ENCODE measurements at regions not wholly inside any gene's neighbourhood (a gene's known extent, or its start where the extent isn't known, plus 50 kb on each side); places are given as distances from the start of the nearest gene placed in this dataset.

DNA sequence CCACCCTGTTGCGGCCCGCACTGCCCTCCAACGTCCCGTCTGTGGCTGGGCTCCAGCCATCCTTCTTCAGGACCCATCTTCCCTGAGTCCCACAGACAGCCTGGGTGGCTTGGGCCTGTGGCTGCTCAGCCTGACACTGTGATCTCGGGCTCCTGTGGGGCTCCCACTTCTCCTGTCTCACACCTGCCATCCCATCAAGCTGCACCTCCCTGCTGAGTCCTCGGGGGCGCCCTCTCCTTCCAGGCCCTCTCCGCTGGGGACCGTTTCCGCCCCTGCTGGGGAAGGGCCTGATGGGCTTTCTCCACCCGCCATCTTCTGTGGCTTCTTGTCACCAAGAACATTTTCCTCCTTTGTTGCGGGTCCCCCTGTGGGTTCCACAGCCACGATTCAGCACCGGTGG, 173.8 kb upstream of the PPP2R2D start:
- Histone ChIP-seq H3K18ac (ENCODE audit: low read depth in 1 of 2, low read length in 2 of 2) (no peak overlapping the region), H2AK5ac (ENCODE audit: low read length, severe bottlenecking) (no peak overlapping the region), H3K9ac (ENCODE audit: low read length) (no peak overlapping the region), H2BK120ac (ENCODE audit: low read depth, low read length) (no peak overlapping the region), H4K91ac (ENCODE audit: low read length) (no peak overlapping the region), H3K36me3 (ENCODE audit: control insufficient read depth in 1 of 2, insufficient read depth in 2 of 2, low read depth in 1 of 2, low read length in 2 of 2) (no peaks in the 10 kb centered on the region), H2BK5ac (ENCODE audit: low read depth, low read length, poor library complexity, severe bottlenecking) (no peak overlapping the region), H2BK15ac (ENCODE audit: low read depth, poor library complexity, severe bottlenecking) (no peak overlapping the region), H3K27ac (ENCODE audit: low read length, poor library complexity, severe bottlenecking) (no peak overlapping the region), H3K4me1 (ENCODE audit: control insufficient read depth, insufficient read depth, low read depth, low read length) (peaks cover 5% of the 10 kb centered on the region), H4K8ac (ENCODE audit: low read length) (no peak overlapping the region), H3K14ac (ENCODE audit: low read length in 2 of 2) (no peak overlapping the region), H3K4ac (ENCODE audit: low read depth in 1 of 2, low read length in 2 of 2) (no peak overlapping the region), H3K9me3 (ENCODE audit: control insufficient read depth, low read length) (peaks cover under 1% of the 10 kb centered on the region), H3K79me1 (replicated peaks; ENCODE audit: low read length, poor library complexity, severe bottlenecking) (no peaks in the 10 kb centered on the region), H3K23ac (ENCODE audit: low read length in 2 of 2) (no peak overlapping the region), H3K27me3 (ENCODE audit: control insufficient read depth in 1 of 2, insufficient read depth in 1 of 2, low read length in 2 of 2) (no peaks in the 10 kb centered on the region), H3K4me2 (ENCODE audit: low read length, poor library complexity, severe bottlenecking) (no peak overlapping the region), H2BK12ac (ENCODE audit: low read length in 2 of 2) (no peak overlapping the region), H2AFZ (ENCODE audit: low read depth, low read length) (no peak overlapping the region), H3K4me3 (ENCODE audit: insufficient read depth in 1 of 2, low read depth in 1 of 2, low read length in 2 of 2) (no peak overlapping the region)
- no peak for DNase-seq
- 69% methylated on average over 14 of the region's 14 CpGs for WGBS

DNA sequence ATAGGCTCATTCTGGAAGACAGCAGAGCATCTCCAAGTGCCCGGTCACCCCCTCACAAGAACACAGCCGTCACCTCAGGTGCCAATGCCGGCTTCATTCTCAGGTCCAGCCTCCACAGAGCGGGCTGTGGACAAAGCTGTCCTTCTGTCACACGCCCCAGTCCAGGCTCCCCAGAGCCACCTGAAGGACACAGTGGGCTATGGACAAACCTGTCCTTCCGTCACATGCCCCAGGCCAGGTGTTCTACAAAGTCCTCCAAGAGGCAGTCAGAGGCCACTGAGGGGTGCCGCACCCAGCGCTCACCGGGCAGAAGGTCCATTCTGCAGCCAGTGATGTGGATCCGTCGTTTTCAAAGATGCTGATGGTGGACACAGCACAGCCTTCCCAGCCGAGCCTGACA, 173.2 kb upstream of the PPP2R2D start:
- no peak overlapping the region for H3K4me2 ChIP-seq (ENCODE audit: low read length, poor library complexity, severe bottlenecking)
- no peak overlapping the region for H3K27ac ChIP-seq (ENCODE audit: low read length, poor library complexity, severe bottlenecking)
- H2AK5ac ChIP-seq (ENCODE audit: low read length, severe bottlenecking): no peak overlapping the region
- H3K27me3 ChIP-seq (ENCODE audit: control insufficient read depth in 1 of 2, insufficient read depth in 1 of 2, low read length in 2 of 2): no peaks in the 10 kb centered on the region
- no peak overlapping the region for H3K9ac ChIP-seq (ENCODE audit: low read length)
- no peak overlapping the region for H2BK12ac ChIP-seq (ENCODE audit: low read length in 2 of 2)
- no peak overlapping the region for H3K4ac ChIP-seq (ENCODE audit: low read depth in 1 of 2, low read length in 2 of 2)
- no peak overlapping the region for H3K23ac ChIP-seq (ENCODE audit: low read length in 2 of 2)
- H4K8ac ChIP-seq (ENCODE audit: low read length): no peak overlapping the region
- no peak for DNase-seq
- H3K4me1 ChIP-seq (ENCODE audit: control insufficient read depth, insufficient read depth, low read depth, low read length): peaks cover 5% of the 10 kb centered on the region
- no peak overlapping the region for H4K91ac ChIP-seq (ENCODE audit: low read length)
- H2BK120ac ChIP-seq (ENCODE audit: low read depth, low read length): no peak overlapping the region
- no peaks in the 10 kb centered on the region for H3K79me1 ChIP-seq (replicated peaks; ENCODE audit: low read length, poor library complexity, severe bottlenecking)
- no peak overlapping the region for H3K18ac ChIP-seq (ENCODE audit: low read depth in 1 of 2, low read length in 2 of 2)
- H3K36me3 ChIP-seq (ENCODE audit: control insufficient read depth in 1 of 2, insufficient read depth in 2 of 2, low read depth in 1 of 2, low read length in 2 of 2): no peaks in the 10 kb centered on the region
- 87% methylated on average over 12 of the region's 12 CpGs for WGBS
- no peak overlapping the region for H2BK15ac ChIP-seq (ENCODE audit: low read depth, poor library complexity, severe bottlenecking)
- H3K14ac ChIP-seq (ENCODE audit: low read length in 2 of 2): no peak overlapping the region
- no peak overlapping the region for H2AFZ ChIP-seq (ENCODE audit: low read depth, low read length)
- H3K9me3 ChIP-seq (ENCODE audit: control insufficient read depth, low read length): peaks cover 5% of the 10 kb centered on the region
- H3K4me3 ChIP-seq (ENCODE audit: insufficient read depth in 1 of 2, low read depth in 1 of 2, low read length in 2 of 2): no peak overlapping the region
- H2BK5ac ChIP-seq (ENCODE audit: low read depth, low read length, poor library complexity, severe bottlenecking): no peak overlapping the region

GRCh38 chr10:131728286-131729228, 172.3 kb upstream of the PPP2R2D start:
- no peak overlapping the region for H4K8ac ChIP-seq (ENCODE audit: low read length)
- H2AK5ac ChIP-seq (ENCODE audit: low read length, severe bottlenecking): no peak overlapping the region
- H2BK5ac ChIP-seq (ENCODE audit: low read depth, low read length, poor library complexity, severe bottlenecking): no peak overlapping the region
- no peak overlapping the region for H3K4me3 ChIP-seq (ENCODE audit: insufficient read depth in 1 of 2, low read depth in 1 of 2, low read length in 2 of 2)
- no peak overlapping the region for H3K27ac ChIP-seq (ENCODE audit: low read length, poor library complexity, severe bottlenecking)
- no peaks in the 10 kb centered on the region for H3K79me1 ChIP-seq (replicated peaks; ENCODE audit: low read length, poor library complexity, severe bottlenecking)
- no peak overlapping the region for H2BK12ac ChIP-seq (ENCODE audit: low read length in 2 of 2)
- H2AFZ ChIP-seq (ENCODE audit: low read depth, low read length): no peak overlapping the region
- no peaks in the 10 kb centered on the region for H3K36me3 ChIP-seq (ENCODE audit: control insufficient read depth in 1 of 2, insufficient read depth in 2 of 2, low read depth in 1 of 2, low read length in 2 of 2)
- no peak overlapping the region for H4K91ac ChIP-seq (ENCODE audit: low read length)
- H2BK120ac ChIP-seq (ENCODE audit: low read depth, low read length): no peak overlapping the region
- no peak overlapping the region for H3K23ac ChIP-seq (ENCODE audit: low read length in 2 of 2)
- H3K9ac ChIP-seq (ENCODE audit: low read length): no peak overlapping the region
- H3K18ac ChIP-seq (ENCODE audit: low read depth in 1 of 2, low read length in 2 of 2): no peak overlapping the region
- H3K14ac ChIP-seq (ENCODE audit: low read length in 2 of 2): no peak overlapping the region
- H3K4me1 ChIP-seq (ENCODE audit: control insufficient read depth, insufficient read depth, low read depth, low read length): peaks cover 5% of the 10 kb centered on the region
- peaks cover 9% of the 10 kb centered on the region for H3K9me3 ChIP-seq (ENCODE audit: control insufficient read depth, low read length)
- H3K4ac ChIP-seq (ENCODE audit: low read depth in 1 of 2, low read length in 2 of 2): no peak overlapping the region
- no peak for DNase-seq
- no peak overlapping the region for H2BK15ac ChIP-seq (ENCODE audit: low read depth, poor library complexity, severe bottlenecking)
- no peak overlapping the region for H3K4me2 ChIP-seq (ENCODE audit: low read length, poor library complexity, severe bottlenecking)
- WGBS: 70% methylated on average over 14 of the region's 16 CpGs
- no peaks in the 10 kb centered on the region for H3K27me3 ChIP-seq (ENCODE audit: control insufficient read depth in 1 of 2, insufficient read depth in 1 of 2, low read length in 2 of 2)

DNA sequence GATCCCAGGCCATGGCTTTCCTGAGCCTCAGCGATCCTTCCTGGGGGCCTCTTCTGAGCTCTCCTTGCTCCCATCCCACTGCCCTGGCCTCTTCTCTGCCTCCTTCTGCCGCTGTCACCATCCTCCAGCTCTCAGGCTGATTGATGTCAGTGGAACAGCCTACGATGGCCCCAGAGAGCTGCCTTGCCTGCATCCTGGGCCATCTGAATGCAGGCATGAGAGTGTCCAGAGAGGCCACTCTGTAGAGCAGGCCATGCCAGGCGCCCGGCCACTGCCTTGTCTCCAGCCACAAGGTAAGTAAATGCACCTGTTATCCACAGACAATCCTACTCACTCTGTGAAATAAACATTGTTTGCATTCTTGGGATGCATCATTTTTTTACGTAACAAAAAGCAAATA, 171.4 kb upstream of the PPP2R2D start:
- Histone ChIP-seq H3K27me3 (ENCODE audit: control insufficient read depth in 1 of 2, insufficient read depth in 1 of 2, low read length in 2 of 2) (no peaks in the 10 kb centered on the region), H2BK12ac (ENCODE audit: low read length in 2 of 2) (no peak overlapping the region), H3K4me2 (ENCODE audit: low read length, poor library complexity, severe bottlenecking) (no peak overlapping the region), H2AK5ac (ENCODE audit: low read length, severe bottlenecking) (no peak overlapping the region), H3K4me3 (ENCODE audit: insufficient read depth in 1 of 2, low read depth in 1 of 2, low read length in 2 of 2) (no peak overlapping the region), H3K9ac (ENCODE audit: low read length) (no peak overlapping the region), H2AFZ (ENCODE audit: low read depth, low read length) (no peak overlapping the region), H2BK15ac (ENCODE audit: low read depth, poor library complexity, severe bottlenecking) (no peak overlapping the region), H4K8ac (ENCODE audit: low read length) (no peak overlapping the region), H3K4me1 (ENCODE audit: control insufficient read depth, insufficient read depth, low read depth, low read length) (peaks cover 5% of the 10 kb centered on the region), H3K79me1 (replicated peaks; ENCODE audit: low read length, poor library complexity, severe bottlenecking) (no peaks in the 10 kb centered on the region), H4K91ac (ENCODE audit: low read length) (no peak overlapping the region), H3K23ac (ENCODE audit: low read length in 2 of 2) (no peak overlapping the region), H3K18ac (ENCODE audit: low read depth in 1 of 2, low read length in 2 of 2) (no peak overlapping the region), H3K36me3 (ENCODE audit: control insufficient read depth in 1 of 2, insufficient read depth in 2 of 2, low read depth in 1 of 2, low read length in 2 of 2) (no peaks in the 10 kb centered on the region), H3K27ac (ENCODE audit: low read length, poor library complexity, severe bottlenecking) (no peak overlapping the region), H2BK5ac (ENCODE audit: low read depth, low read length, poor library complexity, severe bottlenecking) (no peak overlapping the region), H2BK120ac (ENCODE audit: low read depth, low read length) (no peak overlapping the region), H3K4ac (ENCODE audit: low read depth in 1 of 2, low read length in 2 of 2) (no peak overlapping the region), H3K9me3 (ENCODE audit: control insufficient read depth, low read length) (peaks cover 9% of the 10 kb centered on the region), H3K14ac (ENCODE audit: low read length in 2 of 2) (no peak overlapping the region)
- 55% methylated on average over 5 of the region's 6 CpGs for WGBS
- no peak for DNase-seq
